ENCODE measurements at regions not wholly inside any gene's neighbourhood (a gene's known extent, or its start where the extent isn't known, plus 50 kb on each side); places are given as distances from the start of the nearest gene placed in this dataset.

- no peak for DNase-seq
Observed at GRCh38 chr14:65878586-65878985, 466.1 kb downstream of the FUT8 start.

- no peak for DNase-seq
Observed at GRCh38 chr14:65879248-65880009, 466.9 kb downstream of the FUT8 start.

- DNase-seq: no peak
Observed at GRCh38 chr14:65880507-65880906, 468.0 kb downstream of the FUT8 start.

GRCh38 chr14:65881642-65882041 lies 469.1 kb downstream of the FUT8 start:
- DNase-seq: no peak

GRCh38 chr14:65888677-65889076 lies 476.1 kb downstream of the FUT8 start:
- no peak for DNase-seq

GRCh38 chr14:65892315-65892714 lies 479.8 kb downstream of the FUT8 start:
- DNase-seq: peak in 1 of 2 experiments; percentile 26

- DNase-seq: no peak
Observed at GRCh38 chr14:65900164-65900563, 487.6 kb downstream of the FUT8 start.

GRCh38 chr14:65901595-65901994 lies 489.1 kb downstream of the FUT8 start:
- DNase-seq: no peak

GRCh38 chr14:65904988-65905387 lies 492.5 kb downstream of the FUT8 start:
- DNase-seq: no peak

GRCh38 chr14:65906344-65906743 lies 493.8 kb downstream of the FUT8 start:
- DNase-seq: no peak

- DNase-seq: no peak
Observed at GRCh38 chr14:65906948-65907347, 494.4 kb downstream of the FUT8 start.

- DNase-seq: no peak
Observed at GRCh38 chr14:65910108-65910786, 497.7 kb downstream of the FUT8 start.

- no peak for DNase-seq
Observed at GRCh38 chr14:65915125-65915524, 502.6 kb downstream of the FUT8 start.

GRCh38 chr14:65916055-65916454 lies 503.5 kb downstream of the FUT8 start:
- DNase-seq: no peak

- DNase-seq: no peak
Observed at GRCh38 chr14:65920996-65921395, 508.5 kb downstream of the FUT8 start.

GRCh38 chr14:65922142-65922541 lies 509.6 kb downstream of the FUT8 start:
- no peak for DNase-seq

- no peak for DNase-seq
Observed at GRCh38 chr14:65926504-65926903, 514.0 kb downstream of the FUT8 start.

- DNase-seq: no peak
Observed at GRCh38 chr14:65926935-65927700, 514.6 kb downstream of the FUT8 start.

- DNase-seq: peak; percentile 21 to 33
Observed at GRCh38 chr14:65927931-65928356, 515.4 kb downstream of the FUT8 start.

GRCh38 chr14:65928995-65929394 lies 516.5 kb downstream of the FUT8 start:
- DNase-seq: no peak

GRCh38 chr14:65933400-65934069 lies 521.0 kb downstream of the FUT8 start:
- DNase-seq: no peak

- DNase-seq: no peak
Observed at GRCh38 chr14:65934070-65934435, 521.5 kb downstream of the FUT8 start.

GRCh38 chr14:65936342-65936975 lies 523.9 kb downstream of the FUT8 start:
- no peak for DNase-seq
